Smooth muscle cell (in vitro differentiated cells): ENCODE measurements at regions not wholly inside any gene's neighbourhood (a gene's known extent, or its start where the extent isn't known, plus 50 kb on each side); places are given as distances from the start of the nearest gene placed in this dataset.

Source experiments
- DNase-seq: peaks from one replicate; lab custom pipeline; 2025; ENCODE audit not compliant: unreplicated experiment; lab: John Stamatoyannopoulos, UW
- H2AFZ ChIP-seq: fragments of 200-600 bp; sonication (generic); 2 replicates; pipeline ENCODE4 v1.6.0; 2016; ENCODE audit warnings: antibody characterized with exemption, low read depth, mild to moderate bottlenecking
- H3F3A ChIP-seq: fragments of 200-600 bp; sonication (generic); 2 replicates; pipeline ENCODE4 v1.6.0; 2017; ENCODE audit warnings: antibody characterized with exemption, low read depth
- H3K27ac ChIP-seq: fragments of 200-600 bp; sonication (generic); 2 replicates; pipeline ENCODE4 v1.5.1; 2016; ENCODE audit warnings: low read depth, mild to moderate bottlenecking
- H3K27me3 ChIP-seq: fragments of 200-600 bp; sonication (generic); 2 replicates; pipeline ENCODE4 v1.6.1; 2016; ENCODE audit warnings: low read depth, mild to moderate bottlenecking
- H3K36me3 ChIP-seq: fragments of 200-600 bp; sonication (generic); 2 replicates; pipeline ENCODE4 v1.5.1; 2016; ENCODE audit warnings: low read depth
- H3K4me1 ChIP-seq: fragments of 200-600 bp; sonication (generic); 2 replicates; pipeline ENCODE4 v1.5.1; 2016; ENCODE audit warnings: low read depth
- H3K4me2 ChIP-seq: fragments of 200-600 bp; sonication (generic); 2 replicates; pipeline ENCODE4 v1.6.0; 2016; ENCODE audit warnings: mild to moderate bottlenecking
- H3K4me3 ChIP-seq: fragments of 200-600 bp; sonication (generic); 2 replicates; pipeline ENCODE4 v1.5.1; 2016; ENCODE audit warnings: mild to moderate bottlenecking
- H3K79me2 ChIP-seq: fragments of 200-600 bp; sonication (generic); 2 replicates; pipeline ENCODE4 v1.6.0; 2016; ENCODE audit warnings: low read depth, mild to moderate bottlenecking
- H3K9ac ChIP-seq: fragments of 200-600 bp; sonication (generic); 2 replicates; pipeline ENCODE4 v1.6.0; 2016; ENCODE audit warnings: low read depth
- H3K9me3 ChIP-seq: fragments of 200-600 bp; sonication (generic); replicated peaks from 2 replicates; pipeline ENCODE4 v1.5.1; 2016; ENCODE audit warnings: low read depth
- H4K20me1 ChIP-seq: fragments of 200-600 bp; sonication (generic); 2 replicates; pipeline ENCODE4 v1.6.0; 2016; ENCODE audit warnings: low read depth
- CTCF ChIP-seq: fragments of 200-600 bp; sonication (generic); IDR thresholded peaks from 2 replicates; pipeline ENCODE4 v1.5.1; 2017; ENCODE audit warnings: borderline replicate concordance, mild to moderate bottlenecking, antibody characterized with exemption; ENCODE audit not compliant: insufficient read depth, poor library complexity, severe bottlenecking
- WGBS: methylation state at CpG from one replicate; pipeline ENCODE4 v1.1.7; 2016; ENCODE audit warnings: low lambda C conversion rate; 5-methylcytosine and 5-hydroxymethylcytosine counted together

GRCh38 chr15:96122077-96123027 lies 208.1 kb upstream of the NR2F2 start:
- no peak overlapping the region for H3K27ac ChIP-seq
- no peaks in the 10 kb centered on the region for H3K9me3 ChIP-seq
- no peak for DNase-seq
- no peak overlapping the region for H3K4me2 ChIP-seq
- no peaks in the 10 kb centered on the region for H3K36me3 ChIP-seq
- no peak overlapping the region for H3K4me3 ChIP-seq
- no peak overlapping the region for H2AFZ ChIP-seq
- no peaks in the 10 kb centered on the region for H3K27me3 ChIP-seq
- H3K9ac ChIP-seq: no peak overlapping the region
- H4K20me1 ChIP-seq: no peaks in the 10 kb centered on the region
- WGBS: 82% methylated on average over 5 of the region's 5 CpGs
- H3K4me1 ChIP-seq: no peaks in the 10 kb centered on the region
- no peaks in the 10 kb centered on the region for H3F3A ChIP-seq
- no peak for TF ChIP-seq CTCF
- no peaks in the 10 kb centered on the region for H3K79me2 ChIP-seq

DNA sequence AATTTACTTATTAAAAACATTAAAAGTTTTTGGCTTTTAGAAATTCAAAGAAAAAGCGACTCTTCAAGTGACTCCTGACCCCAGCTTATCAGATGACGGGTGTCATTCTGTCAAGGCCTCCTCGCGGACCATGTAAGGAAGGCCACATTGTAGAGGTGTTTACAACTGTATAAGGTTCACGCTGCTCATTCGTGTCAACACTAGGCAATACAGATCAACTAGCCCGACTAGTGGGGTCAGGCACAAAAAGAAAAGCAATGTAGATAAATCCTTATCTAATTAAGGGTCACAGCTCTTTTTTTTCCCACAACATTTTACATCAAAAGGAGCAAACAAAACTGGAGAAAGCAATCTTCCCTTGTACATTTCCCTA lies 207.5 kb upstream of the NR2F2 start:
- no peak for TF ChIP-seq CTCF
- Histone ChIP-seq H3K4me2 (no peak overlapping the region), H3K27ac (no peak overlapping the region), H3K27me3 (no peaks in the 10 kb centered on the region), H3K9ac (no peak overlapping the region), H3K36me3 (no peaks in the 10 kb centered on the region), H3F3A (no peaks in the 10 kb centered on the region), H3K4me3 (no peak overlapping the region), H3K9me3 (no peaks in the 10 kb centered on the region), H2AFZ (no peak overlapping the region), H3K4me1 (no peaks in the 10 kb centered on the region), H4K20me1 (no peaks in the 10 kb centered on the region), H3K79me2 (no peaks in the 10 kb centered on the region)
- no peak for DNase-seq
- WGBS: 67% methylated on average over 7 of the region's 7 CpGs

DNA sequence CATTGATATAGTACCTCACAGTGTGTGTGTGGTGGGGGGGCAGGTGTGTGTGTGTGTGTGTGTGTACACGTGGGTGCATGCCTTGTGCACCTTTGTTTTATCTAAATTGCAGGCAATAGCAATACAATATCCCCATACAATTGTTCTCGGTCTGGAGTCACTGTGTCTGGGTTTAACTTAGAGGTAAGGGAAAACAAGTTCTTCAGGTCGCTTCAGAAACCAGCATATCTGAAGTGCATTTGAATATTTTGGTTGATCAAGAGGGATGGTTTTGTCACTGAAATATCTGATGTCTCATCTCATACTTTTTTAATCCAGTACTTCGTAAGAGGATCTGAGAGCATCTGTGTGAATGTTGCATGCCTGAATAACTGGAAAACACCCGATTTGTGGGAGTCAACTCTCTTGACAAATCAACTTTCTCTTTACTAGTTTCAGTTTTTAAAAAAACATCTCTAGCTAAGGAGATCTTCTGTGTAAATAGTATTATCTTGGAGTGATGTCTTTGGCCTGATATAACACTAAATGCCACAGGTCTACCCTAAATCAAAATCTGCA lies 206.8 kb upstream of the NR2F2 start:
- Histone ChIP-seq H3K36me3 (no peaks in the 10 kb centered on the region), H3K4me2 (no peak overlapping the region), H3K4me3 (no peak overlapping the region), H3K9me3 (no peaks in the 10 kb centered on the region), H3K9ac (no peak overlapping the region), H4K20me1 (no peaks in the 10 kb centered on the region), H3F3A (no peaks in the 10 kb centered on the region), H3K27me3 (no peaks in the 10 kb centered on the region), H3K4me1 (no peaks in the 10 kb centered on the region), H3K79me2 (no peaks in the 10 kb centered on the region), H3K27ac (no peak overlapping the region), H2AFZ (no peak overlapping the region)
- no peak for TF ChIP-seq CTCF
- DNase-seq: no peak
- 78% methylated on average over 5 of the region's 5 CpGs for WGBS
